GM12878 (cell line): ENCODE measurements at regions not wholly inside any gene's neighbourhood (a gene's known extent, or its start where the extent isn't known, plus 50 kb on each side); places are given as distances from the start of the nearest gene placed in this dataset.
A peak's percentile ranks its signal among the peaks of the same experiment; 100 is the strongest.

Source experiments
- ATAC-seq: fragments of 200-7000 bp; cut with Tn5 transposase; 3 replicates; pipeline ENCODE4 v1.9.1; 2020; ENCODE audit warnings: mild to moderate bottlenecking, moderate library complexity
- BruUV-seq: library from RNA; stranded (reverse); fragments of 400-500 nt; replicated peaks from 2 replicates; lab custom pipeline; 2021; lab: Mats Ljungman, UMichigan
- CTCF ChIA-PET: fragments of 300-600 bp; sonication (Branson Sonifier 250); formaldehyde crosslinking; extraction: SDS; loops from one replicate; lab custom pipeline; 2021; ENCODE audit warnings: inconsistent platforms; lab: Yijun Ruan, JAX
- POLR2A ChIA-PET: fragments of 350-600 bp; formaldehyde crosslinking; extraction: SDS; loops from one replicate; lab custom pipeline; 2021; ENCODE audit warnings: inconsistent platforms; lab: Charles Lee
- RAD21 ChIA-PET: fragments of 300-600 bp; sonication (Branson Sonifier 250); formaldehyde crosslinking; loops from one replicate; lab custom pipeline; 2023; ENCODE audit warnings: antibody characterized with exemption; ENCODE audit not compliant: unreplicated experiment; lab: Charles Lee
- SMC1A ChIA-PET: fragments of 300-600 bp; sonication (Branson Sonifier 250); formaldehyde crosslinking; loops from one replicate; lab custom pipeline; 2023; ENCODE audit not compliant: unreplicated experiment, uncharacterized antibody; lab: Charles Lee
- DNase-seq: peaks from one replicate; pipeline ENCODE4 v3.0.0-alpha.2; 2011; ENCODE audit warnings: low read depth, low spot score
- FAIRE-seq: peaks from 3 replicates; lab custom pipeline; 2011; peaks lifted over from hg19 to GRCh38; lab: Jason Lieb, UNC
- H2AFZ ChIP-seq: 2 replicates; pipeline ENCODE4 v1.6.0; 2011; ENCODE audit warnings: low read depth, low read length, control low read depth; ENCODE audit not compliant: control insufficient read depth
- H3K27ac ChIP-seq: 2 replicates; pipeline ENCODE4 v1.5.1; 2011; ENCODE audit warnings: control low read depth; ENCODE audit not compliant: control insufficient read depth, insufficient read depth
- H3K27me3 ChIP-seq, 2 experiments: replicated peaks in 1 of 2; 2 replicates each; pipeline versions ENCODE4 v1.6.0 to v1.6.1; 2011; ENCODE audit warnings: low read length in 1 of 2; ENCODE audit not compliant: control insufficient read depth in 2 of 2, insufficient read depth in 2 of 2
- H3K36me3 ChIP-seq, 2 experiments: 2 replicates each; pipeline ENCODE4 v1.5.1; 2011; ENCODE audit warnings: low read length in 1 of 2; ENCODE audit not compliant: control insufficient read depth in 2 of 2, insufficient read depth in 2 of 2
- H3K4me1 ChIP-seq: 2 replicates; pipeline ENCODE4 v1.6.1; 2011; ENCODE audit warnings: mild to moderate bottlenecking, low read length, moderate library complexity, mixed read lengths; ENCODE audit not compliant: control insufficient read depth, insufficient read depth
- H3K4me2 ChIP-seq: 2 replicates; pipeline ENCODE4 v1.6.0; 2011; ENCODE audit warnings: control low read depth; ENCODE audit not compliant: control insufficient read depth, insufficient read depth
- H3K4me3 ChIP-seq: fragments of 200-600 bp; sonication (generic); 2 replicates; pipeline ENCODE4 v1.5.1; 2016
- H3K79me2 ChIP-seq: 2 replicates; pipeline ENCODE4 v1.6.0; 2011; ENCODE audit warnings: low read length; ENCODE audit not compliant: control insufficient read depth, insufficient read depth
- H3K9ac ChIP-seq: 2 replicates; pipeline ENCODE4 v1.8.0; 2011; ENCODE audit warnings: low read length, control low read depth, mixed read lengths; ENCODE audit not compliant: control insufficient read depth, insufficient read depth
- H3K9me3 ChIP-seq: replicated peaks from 3 replicates; pipeline ENCODE4 v1.5.1; 2011; ENCODE audit warnings: mild to moderate bottlenecking, low read length; ENCODE audit not compliant: control insufficient read depth, insufficient read depth
- H4K20me1 ChIP-seq: 2 replicates; pipeline ENCODE4 v1.6.0; 2011; ENCODE audit not compliant: control insufficient read depth, insufficient read depth
- CEBPZ ChIP-seq: fragments of 150-350 bp; IDR thresholded peaks from 2 replicates; pipeline ENCODE4 v1.6.1; 2016; ENCODE audit warnings: low read depth, low read length
- SRF ChIP-seq, 2 experiments: IDR thresholded peaks; 2 replicates each; pipeline ENCODE4 v1.6.1; 2011; ENCODE audit warnings: low read depth in 2 of 2, low read length in 2 of 2, mild to moderate bottlenecking in 1 of 2, moderate library complexity in 1 of 2
- ZNF274 ChIP-seq: IDR thresholded peaks from one replicate; pipeline ENCODE4 v1.8.0; 2011; ENCODE audit not compliant: insufficient read length, insufficient read depth
- WGBS: methylation state at CpG from one replicate; pipeline ENCODE4 v1.1.6; 2016; ENCODE audit warnings: low lambda C conversion rate; ENCODE audit not compliant: insufficient replicate concordance, insufficient coverage; ENCODE audit errors: missing lambda C conversion rate; 5-methylcytosine and 5-hydroxymethylcytosine counted together
- in situ Hi-C: fragments of 300-500 bp; cut with MboI; formaldehyde crosslinking; loops from 9 replicates; pipeline ENCODE4 v1.14.3; 2018; ENCODE audit warnings: mixed read lengths
- intact Hi-C: fragments of 100-400 bp; cut with micrococcal nuclease; formaldehyde crosslinking; loops from one replicate; pipeline ENCODE4 v1.14.2; 2022; ENCODE audit not compliant: unreplicated experiment
- TF ChIP-seq, protein P1 (sequence below): IDR thresholded peaks from 2 replicates; pipeline ENCODE4 v1.6.1; 2011; ENCODE audit warnings: low read depth, low read length, improper control_type of control experiment, borderline replicate concordance

GRCh38 chr9:99628849-99629620 is 192.7 kb upstream of the NR4A3 start:
- Histone ChIP-seq H3K9me3 (no peaks in the 10 kb centered on the region), H3K4me3 (no peak overlapping the region), H3K4me1 (peaks cover 7% of the 10 kb centered on the region), H4K20me1 (no peaks in the 10 kb centered on the region), H3K79me2 (no peaks in the 10 kb centered on the region), H2AFZ (no peak overlapping the region; the same call in 1 of the 2 replicates), H3K27ac (no peak overlapping the region), H3K36me3 (no peaks in the 10 kb centered on the region), H3K4me2 (no peak overlapping the region), H3K9ac (no peak overlapping the region), H3K27me3 (no peaks in the 10 kb centered on the region)
- no TSS peak for BruUV-seq
- ATAC-seq (no peak), DNase-seq (no peak), FAIRE-seq (no peak)
- no peak for TF ChIP-seq CEBPZ
- TF ChIP-seq ZNF274 = no peak
- TF ChIP-seq, protein P1, sequence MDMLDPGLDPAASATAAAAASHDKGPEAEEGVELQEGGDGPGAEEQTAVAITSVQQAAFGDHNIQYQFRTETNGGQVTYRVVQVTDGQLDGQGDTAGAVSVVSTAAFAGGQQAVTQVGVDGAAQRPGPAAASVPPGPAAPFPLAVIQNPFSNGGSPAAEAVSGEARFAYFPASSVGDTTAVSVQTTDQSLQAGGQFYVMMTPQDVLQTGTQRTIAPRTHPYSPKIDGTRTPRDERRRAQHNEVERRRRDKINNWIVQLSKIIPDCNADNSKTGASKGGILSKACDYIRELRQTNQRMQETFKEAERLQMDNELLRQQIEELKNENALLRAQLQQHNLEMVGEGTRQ = no peak
- TF ChIP-seq SRF (IDR thresholded peaks at IDR 0.05; ENCODE audit: low read depth in 2 of 2, low read length in 2 of 2) = 0 out of 4 replicates have a peak, but pooled peaks of 1 of the 2 experiments have one; percentile 60
- ChIA-PET CTCF (interaction anchor here (0.7 to 1.7 kb wide), 3 partner anchors 33 to 452 kb away, joined by 3 to 4 read pairs (median 3); no protein-coding TSS in a partner anchor), SMC1A (interaction anchor here (0.6 to 1.5 kb wide), 5 partner anchors 12 to 72 kb away, joined by 3 to 4 read pairs (median 3); no protein-coding TSS in a partner anchor), RAD21 (no interaction called here), POLR2A (no interaction called here)
- intact Hi-C loops (no loop called here), in situ Hi-C loops (no loop called here)
- 90% methylated on average over 3 of the region's 3 CpGs for WGBS
